Caco-2 (cell line): ENCODE measurements at regions not wholly inside any gene's neighbourhood (a gene's known extent, or its start where the extent isn't known, plus 50 kb on each side); places are given as distances from the start of the nearest gene placed in this dataset.

Experiments used
- BruUV-seq: library from RNA; stranded (reverse); fragments of 400-500 nt; replicated peaks from 2 replicates; lab custom pipeline; 2021; lab: Mats Ljungman, UMichigan
- CTCF ChIA-PET: fragments of 300-600 bp; sonication (Branson Sonifier 250); formaldehyde crosslinking; loops from one replicate; lab custom pipeline; 2022; ENCODE audit warnings: antibody characterized with exemption; lab: Charles Lee
- POLR2A ChIA-PET: fragments of 300-600 bp; sonication (Branson Sonifier 250); formaldehyde crosslinking; loops from one replicate; lab custom pipeline; 2022; ENCODE audit warnings: antibody characterized with exemption; lab: Charles Lee
- DNase-seq, 2 experiments: peaks; one replicate each; pipeline versions ENCODE4 v3.0.0 to v3.0.0-alpha.2; 2020 to 2022
- H3K27me3 ChIP-seq: replicated peaks from 2 replicates; pipeline ENCODE4 v1.6.0; 2011; ENCODE audit warnings: low read length; ENCODE audit not compliant: control insufficient read depth, insufficient read depth
- H3K36me3 ChIP-seq: 2 replicates; pipeline ENCODE4 v1.5.1; 2011; ENCODE audit warnings: low read length; ENCODE audit not compliant: control insufficient read depth, insufficient read depth
- H3K4me1 ChIP-seq: fragments of 250-450 bp; sonication (Bioruptor Pico); 2 replicates; pipeline ENCODE4 v1.5.1; 2020; ENCODE audit warnings: mild to moderate bottlenecking
- H3K4me3 ChIP-seq: 2 replicates; pipeline ENCODE4 v1.5.1; 2011; ENCODE audit warnings: low read depth, mild to moderate bottlenecking, control low read depth, low read length
- H3K9me3 ChIP-seq: fragments of 250-450 bp; sonication (Bioruptor Pico); 2 replicates; pipeline ENCODE4 v1.5.1; 2020; ENCODE audit warnings: mild to moderate bottlenecking, moderate library complexity
- H3K27ac Mint-ChIP-seq: one replicate; pipeline ENCODE4 v1.8.0; 2022; ENCODE audit warnings: mixed read lengths; ENCODE audit not compliant: unreplicated experiment
- H3K27me3 Mint-ChIP-seq: one replicate; pipeline ENCODE4 v1.8.0; 2022; ENCODE audit warnings: mixed read lengths; ENCODE audit not compliant: insufficient read depth, unreplicated experiment
- H3K36me3 Mint-ChIP-seq: one replicate; pipeline ENCODE4 v1.8.0; 2022; ENCODE audit warnings: mild to moderate bottlenecking, mixed read lengths; ENCODE audit not compliant: insufficient read depth, unreplicated experiment
- H3K4me1 Mint-ChIP-seq: one replicate; pipeline ENCODE4 v1.8.0; 2022; ENCODE audit warnings: low read depth, mixed read lengths; ENCODE audit not compliant: unreplicated experiment
- H3K4me3 Mint-ChIP-seq: one replicate; pipeline ENCODE4 v1.8.0; 2022; ENCODE audit warnings: mild to moderate bottlenecking, moderate library complexity, mixed read lengths; ENCODE audit not compliant: unreplicated experiment
- H3K9me3 Mint-ChIP-seq: one replicate; pipeline ENCODE4 v1.8.0; 2022; ENCODE audit warnings: mixed read lengths; ENCODE audit not compliant: unreplicated experiment
- intact Hi-C: fragments of 100-400 bp; cut with micrococcal nuclease; formaldehyde crosslinking; loops from one replicate; pipeline ENCODE4 v1.10.0; 2022; ENCODE audit not compliant: unreplicated experiment
- TF ChIP-seq, protein P1 (sequence below), 2 experiments: fragments of 200-600 bp in 1 of 2; IDR thresholded peaks; 1 replicate in 1 of 2; 2 replicates in 1 of 2; pipeline versions ENCODE4 v1.5.1 to v1.8.0; 2011 to 2022; ENCODE audit warnings: antibody characterized with exemption in 1 of 2, control low read depth in 1 of 2, inconsistent platforms in 1 of 2, low read depth in 1 of 2, low read length in 1 of 2, mild to moderate bottlenecking in 1 of 2, moderate library complexity in 1 of 2; ENCODE audit not compliant: insufficient read depth in 1 of 2, severe bottlenecking in 1 of 2, unreplicated experiment in 1 of 2

DNA sequence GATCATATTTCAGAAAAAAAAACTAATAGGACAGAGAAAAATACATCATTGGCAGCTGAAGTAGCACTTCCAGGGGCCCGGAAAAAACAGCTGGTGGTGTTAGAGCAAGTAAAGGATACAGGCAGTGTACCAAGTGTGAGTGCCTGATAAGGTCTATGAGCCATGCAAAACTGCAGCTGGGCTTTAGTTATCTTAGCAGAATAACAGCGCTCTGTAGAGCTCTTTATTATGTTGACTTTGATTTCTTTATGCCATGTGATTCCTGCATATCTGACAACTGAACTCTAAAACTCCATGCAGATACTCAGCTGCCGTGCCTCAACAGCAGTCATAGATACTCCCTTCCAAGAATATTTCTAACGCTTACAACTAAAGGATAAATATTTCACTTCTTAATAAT is 119.5 kb downstream of the CAAP1 start:
- TF ChIP-seq, protein P1, sequence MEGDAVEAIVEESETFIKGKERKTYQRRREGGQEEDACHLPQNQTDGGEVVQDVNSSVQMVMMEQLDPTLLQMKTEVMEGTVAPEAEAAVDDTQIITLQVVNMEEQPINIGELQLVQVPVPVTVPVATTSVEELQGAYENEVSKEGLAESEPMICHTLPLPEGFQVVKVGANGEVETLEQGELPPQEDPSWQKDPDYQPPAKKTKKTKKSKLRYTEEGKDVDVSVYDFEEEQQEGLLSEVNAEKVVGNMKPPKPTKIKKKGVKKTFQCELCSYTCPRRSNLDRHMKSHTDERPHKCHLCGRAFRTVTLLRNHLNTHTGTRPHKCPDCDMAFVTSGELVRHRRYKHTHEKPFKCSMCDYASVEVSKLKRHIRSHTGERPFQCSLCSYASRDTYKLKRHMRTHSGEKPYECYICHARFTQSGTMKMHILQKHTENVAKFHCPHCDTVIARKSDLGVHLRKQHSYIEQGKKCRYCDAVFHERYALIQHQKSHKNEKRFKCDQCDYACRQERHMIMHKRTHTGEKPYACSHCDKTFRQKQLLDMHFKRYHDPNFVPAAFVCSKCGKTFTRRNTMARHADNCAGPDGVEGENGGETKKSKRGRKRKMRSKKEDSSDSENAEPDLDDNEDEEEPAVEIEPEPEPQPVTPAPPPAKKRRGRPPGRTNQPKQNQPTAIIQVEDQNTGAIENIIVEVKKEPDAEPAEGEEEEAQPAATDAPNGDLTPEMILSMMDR (IDR thresholded peaks at IDR 0.05; ENCODE audit: insufficient read depth in 1 of 2, low read depth in 1 of 2, low read length in 1 of 2, severe bottlenecking in 1 of 2, unreplicated experiment in 1 of 2) = no peak
- Mint-ChIP-seq H3K36me3 (no peaks in the 10 kb centered on the region), H3K9me3 (no peaks in the 10 kb centered on the region), H3K27me3 (peaks cover 2% of the 10 kb centered on the region), H3K27ac (no peak overlapping the region), H3K4me1 (no peaks in the 10 kb centered on the region), H3K4me3 (no peak overlapping the region)
- POLR2A ChIA-PET = no interaction called here
- Histone ChIP-seq H3K27me3 (no peaks in the 10 kb centered on the region), H3K36me3 (no peaks in the 10 kb centered on the region), H3K4me3 (no peak overlapping the region), H3K9me3 (no peaks in the 10 kb centered on the region), H3K4me1 (no peaks in the 10 kb centered on the region)
- intact Hi-C loops = no loop called here
- DNase-seq = no peak
- CTCF ChIA-PET = no interaction called here
- BruUV-seq = no TSS peak

DNA sequence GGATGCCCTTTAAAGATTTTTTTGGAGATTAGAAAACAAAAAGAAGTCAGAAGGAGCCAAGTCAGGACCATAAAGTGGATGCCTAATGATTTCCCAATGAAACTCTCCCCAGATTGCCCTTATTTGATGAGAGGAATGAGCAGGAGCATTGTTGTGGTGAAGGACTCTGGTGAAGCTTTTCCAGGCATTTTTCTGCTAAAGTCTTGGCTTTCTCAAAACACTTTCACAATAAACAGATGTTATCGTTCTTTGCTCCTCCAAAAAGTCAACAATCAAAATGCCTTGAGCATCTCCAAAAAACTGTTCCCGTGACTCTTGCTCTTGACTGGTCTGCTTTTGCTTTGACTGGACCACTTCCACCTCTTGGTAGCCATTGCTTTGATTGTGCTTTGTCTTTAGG is 121.8 kb downstream of the CAAP1 start:
- H3K27me3 ChIP-seq = no peaks in the 10 kb centered on the region
- TF ChIP-seq, protein P1 (IDR thresholded peaks at IDR 0.05; ENCODE audit: insufficient read depth in 1 of 2, low read depth in 1 of 2, low read length in 1 of 2, severe bottlenecking in 1 of 2, unreplicated experiment in 1 of 2) = no peak
- no peaks in the 10 kb centered on the region for H3K4me1 Mint-ChIP-seq
- no peaks in the 10 kb centered on the region for H3K36me3 Mint-ChIP-seq
- no peaks in the 10 kb centered on the region for H3K4me1 ChIP-seq
- no peak overlapping the region for H3K27ac Mint-ChIP-seq
- no peak overlapping the region for H3K4me3 ChIP-seq
- no peaks in the 10 kb centered on the region for H3K9me3 ChIP-seq
- no peak for DNase-seq
- BruUV-seq = no TSS peak
- CTCF ChIA-PET = no interaction called here
- POLR2A ChIA-PET = no interaction called here
- H3K36me3 ChIP-seq = no peaks in the 10 kb centered on the region
- intact Hi-C loops = no loop called here
- H3K4me3 Mint-ChIP-seq = no peak overlapping the region
- H3K27me3 Mint-ChIP-seq = peaks cover 2% of the 10 kb centered on the region
- no peaks in the 10 kb centered on the region for H3K9me3 Mint-ChIP-seq

GRCh38 chr9:26768145-26768544 is 124.5 kb downstream of the CAAP1 start:
- H3K27ac Mint-ChIP-seq = no peak overlapping the region
- H3K4me1 Mint-ChIP-seq = no peaks in the 10 kb centered on the region
- TF ChIP-seq, protein P1 (IDR thresholded peaks at IDR 0.05; ENCODE audit: insufficient read depth in 1 of 2, low read depth in 1 of 2, low read length in 1 of 2, severe bottlenecking in 1 of 2, unreplicated experiment in 1 of 2) = no peak
- POLR2A ChIA-PET = no interaction called here
- Histone ChIP-seq H3K27me3 (no peaks in the 10 kb centered on the region), H3K4me1 (no peaks in the 10 kb centered on the region), H3K9me3 (no peaks in the 10 kb centered on the region), H3K4me3 (no peak overlapping the region), H3K36me3 (no peaks in the 10 kb centered on the region)
- CTCF ChIA-PET = no interaction called here
- no peak overlapping the region for H3K4me3 Mint-ChIP-seq
- no peak for DNase-seq
- no peaks in the 10 kb centered on the region for H3K9me3 Mint-ChIP-seq
- peaks cover 6% of the 10 kb centered on the region for H3K36me3 Mint-ChIP-seq
- H3K27me3 Mint-ChIP-seq = peaks cover 2% of the 10 kb centered on the region
- intact Hi-C loops = no loop called here
- BruUV-seq = no TSS peak
